PC-3 (cell line): ENCODE measurements at regions not wholly inside any gene's neighbourhood (a gene's known extent, or its start where the extent isn't known, plus 50 kb on each side); places are given as distances from the start of the nearest gene placed in this dataset.

Experiments
- EZH2 ChIP-seq: fragments of 300-600 bp; sonication (generic); IDR thresholded peaks from one replicate; pipeline ENCODE4 v1.6.1; 2017; ENCODE audit warnings: antibody characterized with exemption, mild to moderate bottlenecking, low read length; ENCODE audit not compliant: unreplicated experiment
- TF ChIP-seq, protein P1 (sequence below): fragments of 300-600 bp; sonication (generic); conservative IDR thresholded peaks from 2 replicates; pipeline ENCODE4 v1.5.1; 2017; ENCODE audit warnings: antibody characterized with exemption, low read depth, mild to moderate bottlenecking, low read length

- TF ChIP-seq, protein P1, sequence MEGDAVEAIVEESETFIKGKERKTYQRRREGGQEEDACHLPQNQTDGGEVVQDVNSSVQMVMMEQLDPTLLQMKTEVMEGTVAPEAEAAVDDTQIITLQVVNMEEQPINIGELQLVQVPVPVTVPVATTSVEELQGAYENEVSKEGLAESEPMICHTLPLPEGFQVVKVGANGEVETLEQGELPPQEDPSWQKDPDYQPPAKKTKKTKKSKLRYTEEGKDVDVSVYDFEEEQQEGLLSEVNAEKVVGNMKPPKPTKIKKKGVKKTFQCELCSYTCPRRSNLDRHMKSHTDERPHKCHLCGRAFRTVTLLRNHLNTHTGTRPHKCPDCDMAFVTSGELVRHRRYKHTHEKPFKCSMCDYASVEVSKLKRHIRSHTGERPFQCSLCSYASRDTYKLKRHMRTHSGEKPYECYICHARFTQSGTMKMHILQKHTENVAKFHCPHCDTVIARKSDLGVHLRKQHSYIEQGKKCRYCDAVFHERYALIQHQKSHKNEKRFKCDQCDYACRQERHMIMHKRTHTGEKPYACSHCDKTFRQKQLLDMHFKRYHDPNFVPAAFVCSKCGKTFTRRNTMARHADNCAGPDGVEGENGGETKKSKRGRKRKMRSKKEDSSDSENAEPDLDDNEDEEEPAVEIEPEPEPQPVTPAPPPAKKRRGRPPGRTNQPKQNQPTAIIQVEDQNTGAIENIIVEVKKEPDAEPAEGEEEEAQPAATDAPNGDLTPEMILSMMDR: no peak
- TF ChIP-seq EZH2: no peak
Observed at GRCh38 chr16:17557480-17557879, 86.7 kb upstream of the XYLT1 start.
